SU-DHL-6 (cell line): ENCODE measurements at regions not wholly inside any gene's neighbourhood (a gene's known extent, or its start where the extent isn't known, plus 50 kb on each side); places are given as distances from the start of the nearest gene placed in this dataset.

Experiments
- H2AFZ ChIP-seq: fragments of 200-600 bp; sonication (generic); 2 replicates; pipeline ENCODE4 v1.6.1; 2014; ENCODE audit warnings: low read depth, mild to moderate bottlenecking, moderate library complexity, mixed read lengths, antibody characterized with exemption, low read length; ENCODE audit not compliant: severe bottlenecking
- H3F3A ChIP-seq: fragments of 200-600 bp; shearing (Covaris generic); 2 replicates; pipeline ENCODE4 v1.6.0; 2016; ENCODE audit warnings: antibody characterized with exemption, mild to moderate bottlenecking; ENCODE audit not compliant: insufficient read depth
- H3K27ac ChIP-seq: fragments of 200-600 bp; sonication (generic); 2 replicates; pipeline ENCODE4 v1.5.1; 2016; ENCODE audit warnings: low read depth, mild to moderate bottlenecking, low read length, moderate library complexity, mixed read lengths
- H3K27me3 ChIP-seq: fragments of 200-600 bp; sonication (generic), shearing (Covaris generic); 2 replicates; pipeline ENCODE4 v1.6.0; 2014; ENCODE audit warnings: mild to moderate bottlenecking, low read length
- H3K36me3 ChIP-seq: fragments of 200-600 bp; sonication (generic); 2 replicates; pipeline ENCODE4 v1.6.1; 2014; ENCODE audit warnings: mild to moderate bottlenecking, low read length, mixed read lengths
- H3K4me2 ChIP-seq: fragments of 300-600, 200-600 bp; shearing (Covaris generic), sonication (generic); 2 replicates; pipeline ENCODE4 v1.6.0; 2014; ENCODE audit warnings: low read length, low read depth, mild to moderate bottlenecking; ENCODE audit not compliant: poor library complexity, severe bottlenecking
- H3K4me3 ChIP-seq: fragments of 200-600 bp; sonication (generic); 2 replicates; pipeline ENCODE4 v1.5.1; 2014; ENCODE audit warnings: antibody characterized with exemption, low read length, mild to moderate bottlenecking, mixed read lengths; ENCODE audit not compliant: insufficient read depth, poor library complexity, severe bottlenecking
- H3K79me2 ChIP-seq: fragments of 200-600 bp; sonication (generic); 2 replicates; pipeline ENCODE4 v1.6.1; 2014; ENCODE audit warnings: mild to moderate bottlenecking, low read length, moderate library complexity; ENCODE audit not compliant: insufficient read depth
- H3K9ac ChIP-seq: fragments of 200-600 bp; sonication (generic); 2 replicates; pipeline ENCODE4 v1.7.0; 2014; ENCODE audit warnings: mild to moderate bottlenecking, low read length
- H3K9me2 ChIP-seq: fragments of 200-600 bp; sonication (generic); replicated peaks from 2 replicates; pipeline ENCODE4 v1.6.1; 2014; ENCODE audit warnings: low read length; ENCODE audit not compliant: insufficient read depth
- H3K9me3 ChIP-seq: fragments of 200-600 bp; sonication (generic); 2 replicates; pipeline ENCODE4 v1.6.1; 2014; ENCODE audit warnings: low read length, mixed read lengths; ENCODE audit not compliant: insufficient read depth
- H4K20me1 ChIP-seq: fragments of 200-600 bp; sonication (generic); 2 replicates; pipeline ENCODE4 v1.6.1; 2014; ENCODE audit warnings: low read depth, mild to moderate bottlenecking, antibody characterized with exemption, low read length, moderate library complexity, mixed read lengths
- EZH2phosphoT487 ChIP-seq: fragments of 200-600 bp; sonication (generic), shearing (Covaris generic); conservative IDR thresholded peaks from 2 replicates; pipeline ENCODE4 v1.6.1; 2018; ENCODE audit warnings: mild to moderate bottlenecking, antibody characterized with exemption, low read length, moderate library complexity, mixed read lengths
- TF ChIP-seq, protein P1 (sequence below): fragments of 200-600 bp; sonication (generic); IDR thresholded peaks from one replicate; pipeline ENCODE4 v1.5.1; 2017; ENCODE audit warnings: antibody characterized with exemption, mild to moderate bottlenecking, low read length, moderate library complexity; ENCODE audit not compliant: insufficient read depth, poor library complexity, severe bottlenecking

GRCh38 chr3:164278550-164278949 lies 799.7 kb downstream of the SI start:
- Histone ChIP-seq H3K4me3 (no peak overlapping the region), H3K36me3 (no peaks in the 10 kb centered on the region)

GRCh38 chr3:164267053-164267452 lies 811.2 kb downstream of the SI start:
- H3K27me3 ChIP-seq = no peaks in the 10 kb centered on the region
- H3K27ac ChIP-seq = no peak overlapping the region
- no peaks in the 10 kb centered on the region for H4K20me1 ChIP-seq
- H3K4me2 ChIP-seq = no peak overlapping the region
- H3K9ac ChIP-seq = no peak overlapping the region
- no peak overlapping the region for H3K4me3 ChIP-seq
- H3K36me3 ChIP-seq = no peaks in the 10 kb centered on the region
- H3F3A ChIP-seq = no peaks in the 10 kb centered on the region
- TF ChIP-seq, protein P1, sequence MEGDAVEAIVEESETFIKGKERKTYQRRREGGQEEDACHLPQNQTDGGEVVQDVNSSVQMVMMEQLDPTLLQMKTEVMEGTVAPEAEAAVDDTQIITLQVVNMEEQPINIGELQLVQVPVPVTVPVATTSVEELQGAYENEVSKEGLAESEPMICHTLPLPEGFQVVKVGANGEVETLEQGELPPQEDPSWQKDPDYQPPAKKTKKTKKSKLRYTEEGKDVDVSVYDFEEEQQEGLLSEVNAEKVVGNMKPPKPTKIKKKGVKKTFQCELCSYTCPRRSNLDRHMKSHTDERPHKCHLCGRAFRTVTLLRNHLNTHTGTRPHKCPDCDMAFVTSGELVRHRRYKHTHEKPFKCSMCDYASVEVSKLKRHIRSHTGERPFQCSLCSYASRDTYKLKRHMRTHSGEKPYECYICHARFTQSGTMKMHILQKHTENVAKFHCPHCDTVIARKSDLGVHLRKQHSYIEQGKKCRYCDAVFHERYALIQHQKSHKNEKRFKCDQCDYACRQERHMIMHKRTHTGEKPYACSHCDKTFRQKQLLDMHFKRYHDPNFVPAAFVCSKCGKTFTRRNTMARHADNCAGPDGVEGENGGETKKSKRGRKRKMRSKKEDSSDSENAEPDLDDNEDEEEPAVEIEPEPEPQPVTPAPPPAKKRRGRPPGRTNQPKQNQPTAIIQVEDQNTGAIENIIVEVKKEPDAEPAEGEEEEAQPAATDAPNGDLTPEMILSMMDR = no peak
- no peak for TF ChIP-seq EZH2phosphoT487
- H3K79me2 ChIP-seq = no peaks in the 10 kb centered on the region
- peak overlapping the region; percentile 20 for H2AFZ ChIP-seq
- H3K9me2 ChIP-seq = no peaks in the 10 kb centered on the region
- no peaks in the 10 kb centered on the region for H3K9me3 ChIP-seq

More at GRCh38 chr3:164278550-164278949, 799.7 kb downstream of the SI start:
- H3K79me2 ChIP-seq = no peaks in the 10 kb centered on the region
- H3K9ac ChIP-seq = no peak overlapping the region
- H3K27me3 ChIP-seq = no peaks in the 10 kb centered on the region
- no peak for TF ChIP-seq EZH2phosphoT487
- TF ChIP-seq, protein P1 = no peak
- no peaks in the 10 kb centered on the region for H4K20me1 ChIP-seq
- H3K27ac ChIP-seq = no peak overlapping the region
- H3F3A ChIP-seq = no peaks in the 10 kb centered on the region
- H3K4me2 ChIP-seq = no peak overlapping the region
- no peaks in the 10 kb centered on the region for H3K9me2 ChIP-seq
- peaks cover 6% of the 10 kb centered on the region; the same call in 1 of the 2 replicates for H3K9me3 ChIP-seq
- H2AFZ ChIP-seq = no peak overlapping the region

DNA sequence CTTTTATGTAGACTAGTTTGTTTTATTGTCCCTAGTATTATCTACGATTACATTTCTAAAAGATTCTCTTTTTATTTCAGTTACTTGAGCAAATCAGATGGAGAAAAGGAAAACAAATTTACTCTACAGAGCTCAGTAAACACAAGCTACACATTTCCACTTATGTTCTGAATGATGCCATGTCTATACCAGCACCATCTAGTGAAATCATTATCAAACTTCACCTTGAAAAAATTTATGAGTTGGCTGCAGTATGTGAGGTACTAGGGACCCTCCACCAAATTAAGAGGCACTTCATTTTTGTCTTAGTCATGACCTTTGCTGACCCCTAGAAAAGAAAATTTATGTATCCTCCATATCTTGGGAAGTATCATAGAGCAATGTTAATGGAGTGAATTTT lies 827.4 kb downstream of the SI start:
- H3K4me2 ChIP-seq = no peak overlapping the region
- H3K9me3 ChIP-seq = no peaks in the 10 kb centered on the region
- TF ChIP-seq, protein P1 = no peak
- no peak for TF ChIP-seq EZH2phosphoT487
- no peak overlapping the region for H3K27ac ChIP-seq
- no peaks in the 10 kb centered on the region for H3K9me2 ChIP-seq
- H3K9ac ChIP-seq = no peak overlapping the region
- no peaks in the 10 kb centered on the region for H3K36me3 ChIP-seq
- H3K27me3 ChIP-seq = no peaks in the 10 kb centered on the region
- no peaks in the 10 kb centered on the region for H4K20me1 ChIP-seq
- no peaks in the 10 kb centered on the region for H3F3A ChIP-seq
- H2AFZ ChIP-seq = no peak overlapping the region
- H3K4me3 ChIP-seq = no peak overlapping the region
- H3K79me2 ChIP-seq = no peaks in the 10 kb centered on the region
